Umbilical cord (tissue), 1 donor: ENCODE measurements at regions not wholly inside any gene's neighbourhood (a gene's known extent, or its start where the extent isn't known, plus 50 kb on each side); places are given as distances from the start of the nearest gene placed in this dataset.

ENCODE experiments used
- DNase-seq: peaks from one replicate; pipeline ENCODE4 v3.0.0-alpha.2; 2015; ENCODE audit warnings: low spot score

GRCh38 chr4:127575888-127576287 lies 56.9 kb upstream of the INTU start:
- no peak for DNase-seq

GRCh38 chr4:127578491-127578890 lies 54.3 kb upstream of the INTU start:
- DNase-seq: no peak

GRCh38 chr4:127578967-127579366 lies 53.8 kb upstream of the INTU start:
- DNase-seq: no peak

GRCh38 chr4:127579821-127580220 lies 52.9 kb upstream of the INTU start:
- no peak for DNase-seq

- DNase-seq: no peak
Measured at GRCh38 chr4:127580300-127580699, 52.5 kb upstream of the INTU start.

GRCh38 chr4:127580891-127581290 lies 51.9 kb upstream of the INTU start:
- DNase-seq: no peak
